HUDEP-2 (cell line): ENCODE measurements at regions not wholly inside any gene's neighbourhood (a gene's known extent, or its start where the extent isn't known, plus 50 kb on each side); places are given as distances from the start of the nearest gene placed in this dataset.

Experiments used
- DNase-seq, 76 experiments: peaks; one replicate each; lab custom pipeline; 2025; ENCODE audit not compliant: unreplicated experiment in 76 of 76; lab: John Stamatoyannopoulos, UW

DNA sequence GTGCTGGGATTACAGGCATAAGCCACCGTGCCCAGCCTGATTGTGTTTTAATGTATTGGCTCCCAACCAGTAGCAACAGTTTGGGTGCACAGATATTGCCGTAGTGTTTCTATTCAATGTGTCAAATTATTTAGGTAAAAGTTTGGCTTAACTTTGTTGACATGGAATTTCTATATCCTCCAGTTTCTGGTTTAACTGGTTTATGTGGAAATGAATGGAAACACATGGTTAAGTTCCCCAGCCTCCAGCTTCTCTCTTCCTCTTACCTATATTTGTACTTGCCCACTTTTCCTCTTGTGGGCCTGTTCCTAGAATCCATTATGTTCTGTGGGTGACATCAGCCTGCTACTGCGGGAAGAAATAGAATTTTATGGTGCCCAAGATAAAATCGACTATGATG is 53.9 kb upstream of the ESR1 start:
- DNase-seq: no peak

DNA sequence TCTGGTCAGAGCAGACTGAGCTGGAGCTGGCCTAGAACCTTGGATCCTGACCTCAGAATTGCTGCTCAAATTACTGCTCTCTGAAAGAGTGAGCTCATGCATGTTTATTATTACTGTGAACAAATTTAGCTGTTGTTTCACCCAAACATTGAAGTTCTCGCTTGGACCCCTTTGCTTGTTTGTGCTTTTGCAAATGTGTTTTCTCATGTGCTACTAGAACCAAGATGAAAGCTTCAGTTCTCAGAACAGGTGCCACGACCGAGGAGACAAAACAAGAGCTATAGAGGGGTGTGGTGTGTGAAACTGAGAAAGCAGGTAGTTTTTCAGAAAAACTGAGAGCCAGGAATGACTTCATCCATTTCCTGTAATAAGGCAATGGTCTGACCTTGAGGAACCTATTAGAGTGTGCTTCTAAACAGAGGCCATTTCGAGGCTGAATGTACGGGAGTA is 50.0 kb upstream of the ESR1 start:
- DNase-seq: no peak
